GM13977 (cell line): ENCODE measurements at regions not wholly inside any gene's neighbourhood (a gene's known extent, or its start where the extent isn't known, plus 50 kb on each side); places are given as distances from the start of the nearest gene placed in this dataset.

Experiments
- DNase-seq: peaks from one replicate; pipeline ENCODE4 v3.0.0; 2012; ENCODE audit warnings: low spot score
- in situ Hi-C: fragments of 300-500 bp; cut with MboI; formaldehyde crosslinking; loops from one replicate; pipeline ENCODE4 v1.12.0; 2022; ENCODE audit warnings: low sequenced_read_pairs, low pct_unique_long_range_greater_than_20kb, mixed read lengths, inconsistent platforms; ENCODE audit not compliant: unreplicated experiment
- TF ChIP-seq, protein P1 (sequence below): IDR thresholded peaks from 2 replicates; pipeline ENCODE4 v1.5.1; 2012; ENCODE audit warnings: mild to moderate bottlenecking, control low read depth; ENCODE audit not compliant: insufficient read depth; ENCODE audit errors: extremely low read depth, missing control alignments

- TF ChIP-seq, protein P1, sequence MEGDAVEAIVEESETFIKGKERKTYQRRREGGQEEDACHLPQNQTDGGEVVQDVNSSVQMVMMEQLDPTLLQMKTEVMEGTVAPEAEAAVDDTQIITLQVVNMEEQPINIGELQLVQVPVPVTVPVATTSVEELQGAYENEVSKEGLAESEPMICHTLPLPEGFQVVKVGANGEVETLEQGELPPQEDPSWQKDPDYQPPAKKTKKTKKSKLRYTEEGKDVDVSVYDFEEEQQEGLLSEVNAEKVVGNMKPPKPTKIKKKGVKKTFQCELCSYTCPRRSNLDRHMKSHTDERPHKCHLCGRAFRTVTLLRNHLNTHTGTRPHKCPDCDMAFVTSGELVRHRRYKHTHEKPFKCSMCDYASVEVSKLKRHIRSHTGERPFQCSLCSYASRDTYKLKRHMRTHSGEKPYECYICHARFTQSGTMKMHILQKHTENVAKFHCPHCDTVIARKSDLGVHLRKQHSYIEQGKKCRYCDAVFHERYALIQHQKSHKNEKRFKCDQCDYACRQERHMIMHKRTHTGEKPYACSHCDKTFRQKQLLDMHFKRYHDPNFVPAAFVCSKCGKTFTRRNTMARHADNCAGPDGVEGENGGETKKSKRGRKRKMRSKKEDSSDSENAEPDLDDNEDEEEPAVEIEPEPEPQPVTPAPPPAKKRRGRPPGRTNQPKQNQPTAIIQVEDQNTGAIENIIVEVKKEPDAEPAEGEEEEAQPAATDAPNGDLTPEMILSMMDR, result peak; percentile 99
- peak; percentile 82 for DNase-seq
- in situ Hi-C loops, result no loop called here
These were observed 350.0 kb upstream of the ARGLU1 start for GRCh38 chr13:106917673-106918556.

DNA sequence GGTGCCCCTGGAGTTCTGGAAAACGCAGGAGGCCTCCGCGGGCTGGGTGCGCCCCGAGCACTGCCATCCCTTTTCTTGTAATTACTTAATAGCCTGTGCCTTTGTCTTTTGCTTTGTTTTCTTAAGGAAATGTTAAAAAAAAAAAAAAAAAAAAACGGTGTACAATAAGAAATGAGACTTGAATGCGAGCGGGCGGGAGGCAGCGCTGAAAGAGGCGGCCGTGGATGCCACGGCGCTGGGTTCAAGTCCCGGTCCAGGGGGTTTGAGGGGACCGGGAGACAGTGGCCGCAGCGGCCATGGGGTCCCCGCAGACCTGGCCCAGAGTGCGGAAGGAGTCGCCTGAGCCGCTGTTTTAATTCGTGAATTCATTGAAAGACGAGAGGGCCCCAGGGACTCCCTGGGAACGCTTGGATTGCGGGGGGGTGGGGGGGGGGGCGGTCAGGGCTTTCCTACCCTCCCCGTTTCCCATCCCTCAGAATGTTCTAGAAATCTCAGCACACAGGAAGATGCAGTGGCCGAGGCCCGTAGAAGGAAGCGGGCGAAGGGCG, 349.2 kb upstream of the ARGLU1 start:
- in situ Hi-C loops, result no loop called here
- TF ChIP-seq, protein P1, result no peak
- DNase-seq, result no peak

DNA sequence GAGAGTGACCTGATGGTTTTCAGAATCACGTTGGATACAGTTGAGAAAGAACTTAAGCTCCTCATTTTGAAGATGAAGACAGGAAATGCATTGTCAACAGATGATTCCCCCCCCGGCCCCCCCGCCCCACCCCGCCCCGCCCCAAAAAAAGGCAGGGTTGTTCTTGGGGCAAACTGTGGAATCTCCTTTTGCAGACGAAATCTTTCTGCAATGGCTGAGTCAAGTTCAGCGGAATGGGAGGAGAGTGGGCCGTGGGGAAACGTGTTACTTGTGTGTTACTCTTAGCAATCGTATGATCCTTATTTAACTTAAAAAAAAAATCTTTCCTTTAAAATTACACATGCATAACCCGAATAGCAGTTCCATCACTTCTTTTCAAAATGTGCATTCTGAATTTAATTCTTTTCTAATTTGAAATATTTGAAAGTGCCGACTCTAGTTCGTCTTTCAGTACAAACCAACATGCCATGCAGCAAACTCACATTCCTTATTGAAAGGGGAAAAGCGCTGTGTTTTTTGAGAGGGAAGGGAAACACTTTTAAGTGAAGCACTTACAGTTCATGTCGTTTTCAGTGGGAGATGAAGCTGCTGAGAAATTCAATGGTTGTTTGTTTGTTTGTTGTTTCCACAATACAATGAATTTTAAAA, 348.5 kb upstream of the ARGLU1 start:
- no peak for DNase-seq
- TF ChIP-seq, protein P1, result no peak
- in situ Hi-C loops, result no loop called here

- DNase-seq, result no peak
- in situ Hi-C loops, result no loop called here
- TF ChIP-seq, protein P1, result no peak
These were observed 347.2 kb upstream of the ARGLU1 start for GRCh38 chr13:106915146-106915545.

- no peak for DNase-seq
- TF ChIP-seq, protein P1, result no peak
- in situ Hi-C loops, result no loop called here
These were observed 343.7 kb upstream of the ARGLU1 start for GRCh38 chr13:106911627-106912026.

DNA sequence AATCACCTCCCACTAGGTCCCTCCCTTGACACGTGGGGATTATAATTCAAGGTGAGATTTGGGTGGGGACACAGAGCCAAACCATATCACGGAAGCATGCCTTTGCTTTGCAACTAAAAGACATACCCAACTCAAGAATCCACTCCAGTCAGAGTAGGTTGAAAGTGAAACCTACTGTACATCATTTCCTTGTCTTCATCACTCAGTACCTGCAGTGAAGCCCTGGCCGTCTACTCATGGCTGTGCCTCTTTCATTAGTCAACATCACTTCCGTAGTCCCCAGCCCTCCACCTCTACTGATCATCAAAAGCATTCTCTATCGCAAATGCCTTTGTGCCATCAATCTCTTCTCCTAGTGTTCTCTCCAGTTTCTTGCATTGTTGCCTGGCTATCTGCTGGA, 343.1 kb upstream of the ARGLU1 start:
- TF ChIP-seq, protein P1, result no peak
- DNase-seq, result no peak
- in situ Hi-C loops, result no loop called here
